ENCODE measurements at regions not wholly inside any gene's neighbourhood (a gene's known extent, or its start where the extent isn't known, plus 50 kb on each side); places are given as distances from the start of the nearest gene placed in this dataset.
"Not testable (repeated sequence)": the region's sequence is repeated elsewhere in the genome, so short reads cannot be mapped to it uniquely, and the experiment has no call there.

DNA sequence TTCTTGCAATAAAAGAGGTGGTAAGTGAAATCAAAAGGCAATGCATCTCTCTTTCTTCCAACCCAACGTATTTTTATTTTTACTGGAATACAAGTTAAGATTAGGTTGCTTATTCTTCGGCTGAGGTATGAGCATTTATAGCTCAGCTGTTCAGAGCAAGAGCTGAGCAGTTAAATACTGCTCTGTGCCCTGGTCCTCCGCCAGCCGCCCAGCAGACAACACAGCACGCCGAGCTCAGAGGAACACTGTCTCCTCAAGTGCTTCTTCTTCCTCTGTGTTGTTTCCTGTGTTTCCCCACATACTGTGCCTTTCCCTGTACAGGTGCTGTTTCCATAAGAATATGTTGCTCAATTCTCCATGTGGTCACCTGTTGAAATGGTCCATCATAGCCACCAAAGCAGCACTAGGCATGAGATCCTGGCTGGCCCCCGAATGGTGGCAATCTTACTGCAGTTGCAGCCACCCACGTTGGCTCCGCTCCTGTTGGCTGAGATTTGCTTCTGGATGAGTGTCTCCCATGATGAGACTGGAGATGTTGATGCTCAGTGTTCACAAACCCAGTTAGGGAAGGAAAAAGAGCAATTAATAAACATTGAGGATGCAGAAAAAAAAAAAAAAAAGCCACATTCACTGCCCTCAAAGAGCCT, 515.3 kb downstream of the GRIN2A start:
- Histone ChIP-seq H3K27ac (ENCODE audit: low read depth, low read length) (no peak overlapping the region), H3K4me3 (ENCODE audit: insufficient read depth, low read length, poor library complexity, severe bottlenecking) (no peak overlapping the region), H3F3A (ENCODE audit: insufficient read depth) (no peaks in the 10 kb centered on the region), H3K9me3 (ENCODE audit: insufficient read depth, low read length) (no peaks in the 10 kb centered on the region), H3K4me2 (ENCODE audit: low read depth, low read length, poor library complexity, severe bottlenecking) (no peak overlapping the region), H3K79me2 (ENCODE audit: insufficient read depth, low read length) (no peaks in the 10 kb centered on the region), H2AFZ (ENCODE audit: low read depth, low read length, severe bottlenecking) (no peak overlapping the region), H4K20me1 (ENCODE audit: low read depth, low read length) (no peaks in the 10 kb centered on the region), H3K9ac (ENCODE audit: low read length) (no peak overlapping the region), H3K9me2 (replicated peaks; ENCODE audit: insufficient read depth, low read length) (no peaks in the 10 kb centered on the region), H3K27me3 (ENCODE audit: low read length) (no peaks in the 10 kb centered on the region), H3K36me3 (ENCODE audit: low read length) (no peaks in the 10 kb centered on the region)
- no peak for TF ChIP-seq EZH2phosphoT487 (conservative IDR thresholded peaks at IDR 0.05; ENCODE audit: low read length)
- TF ChIP-seq, protein P1, sequence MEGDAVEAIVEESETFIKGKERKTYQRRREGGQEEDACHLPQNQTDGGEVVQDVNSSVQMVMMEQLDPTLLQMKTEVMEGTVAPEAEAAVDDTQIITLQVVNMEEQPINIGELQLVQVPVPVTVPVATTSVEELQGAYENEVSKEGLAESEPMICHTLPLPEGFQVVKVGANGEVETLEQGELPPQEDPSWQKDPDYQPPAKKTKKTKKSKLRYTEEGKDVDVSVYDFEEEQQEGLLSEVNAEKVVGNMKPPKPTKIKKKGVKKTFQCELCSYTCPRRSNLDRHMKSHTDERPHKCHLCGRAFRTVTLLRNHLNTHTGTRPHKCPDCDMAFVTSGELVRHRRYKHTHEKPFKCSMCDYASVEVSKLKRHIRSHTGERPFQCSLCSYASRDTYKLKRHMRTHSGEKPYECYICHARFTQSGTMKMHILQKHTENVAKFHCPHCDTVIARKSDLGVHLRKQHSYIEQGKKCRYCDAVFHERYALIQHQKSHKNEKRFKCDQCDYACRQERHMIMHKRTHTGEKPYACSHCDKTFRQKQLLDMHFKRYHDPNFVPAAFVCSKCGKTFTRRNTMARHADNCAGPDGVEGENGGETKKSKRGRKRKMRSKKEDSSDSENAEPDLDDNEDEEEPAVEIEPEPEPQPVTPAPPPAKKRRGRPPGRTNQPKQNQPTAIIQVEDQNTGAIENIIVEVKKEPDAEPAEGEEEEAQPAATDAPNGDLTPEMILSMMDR (IDR thresholded peaks at IDR 0.05; ENCODE audit: insufficient read depth, low read length, poor library complexity, severe bottlenecking) = no peak

DNA sequence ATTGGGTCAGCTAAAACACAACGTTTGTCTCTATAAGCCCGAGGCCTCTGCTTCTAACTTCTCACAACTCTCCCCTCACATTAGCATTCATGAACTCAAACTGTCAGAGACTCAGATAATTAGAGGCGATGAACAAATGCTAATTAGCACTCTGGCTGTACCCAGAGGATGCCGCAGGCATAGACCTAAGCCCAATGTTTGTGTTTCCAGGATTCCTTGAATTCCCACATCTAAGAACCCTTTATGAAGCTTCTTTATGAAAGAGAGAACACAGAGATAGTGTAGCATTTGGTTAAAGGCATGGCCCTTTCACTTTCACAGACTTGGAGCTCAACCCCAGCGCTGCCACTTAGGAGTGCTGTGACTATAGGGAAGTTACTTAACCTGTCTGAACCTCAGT, 512.2 kb downstream of the GRIN2A start:
- no peaks in the 10 kb centered on the region for H3K27me3 ChIP-seq (ENCODE audit: low read length)
- H4K20me1 ChIP-seq (ENCODE audit: low read depth, low read length) = no peaks in the 10 kb centered on the region
- TF ChIP-seq EZH2phosphoT487 (conservative IDR thresholded peaks at IDR 0.05; ENCODE audit: low read length) = no peak
- TF ChIP-seq, protein P1 (IDR thresholded peaks at IDR 0.05; ENCODE audit: insufficient read depth, low read length, poor library complexity, severe bottlenecking) = no peak
- H3K4me3 ChIP-seq (ENCODE audit: insufficient read depth, low read length, poor library complexity, severe bottlenecking) = no peak overlapping the region
- H3K27ac ChIP-seq (ENCODE audit: low read depth, low read length) = no peak overlapping the region
- H3K9me3 ChIP-seq (ENCODE audit: insufficient read depth, low read length) = no peaks in the 10 kb centered on the region
- H3F3A ChIP-seq (ENCODE audit: insufficient read depth) = no peaks in the 10 kb centered on the region
- H3K9ac ChIP-seq (ENCODE audit: low read length) = no peak overlapping the region
- no peaks in the 10 kb centered on the region for H3K36me3 ChIP-seq (ENCODE audit: low read length)
- no peak overlapping the region for H2AFZ ChIP-seq (ENCODE audit: low read depth, low read length, severe bottlenecking)
- H3K9me2 ChIP-seq (replicated peaks; ENCODE audit: insufficient read depth, low read length) = no peaks in the 10 kb centered on the region
- no peaks in the 10 kb centered on the region for H3K79me2 ChIP-seq (ENCODE audit: insufficient read depth, low read length)
- H3K4me2 ChIP-seq (ENCODE audit: low read depth, low read length, poor library complexity, severe bottlenecking) = no peak overlapping the region

DNA sequence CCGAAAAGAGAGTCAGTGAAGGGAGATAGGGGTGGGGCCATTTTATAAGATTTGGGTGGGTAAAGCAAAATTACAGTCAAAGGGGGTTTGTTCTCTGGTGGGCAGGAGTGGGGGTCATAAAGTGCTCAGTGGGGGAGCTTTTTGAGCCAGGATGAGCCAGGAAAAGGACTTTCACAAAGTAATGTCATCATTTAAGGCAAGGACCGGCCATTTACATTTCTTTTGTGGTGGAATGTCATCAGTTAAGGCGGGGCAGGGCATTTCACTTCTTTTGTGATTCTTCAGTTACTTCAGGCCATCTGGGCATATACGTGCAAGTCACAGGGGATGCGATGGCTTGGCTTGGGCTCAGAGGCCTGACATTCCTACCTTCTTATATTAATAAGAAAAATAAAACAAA, 511.6 kb downstream of the GRIN2A start:
- not testable (repeated sequence) for H3K9ac ChIP-seq (ENCODE audit: low read length); H2AFZ ChIP-seq (ENCODE audit: low read depth, low read length, severe bottlenecking); H3K4me3 ChIP-seq (ENCODE audit: insufficient read depth, low read length, poor library complexity, severe bottlenecking); H3K36me3 ChIP-seq (ENCODE audit: low read length); H3F3A ChIP-seq (ENCODE audit: insufficient read depth); H3K79me2 ChIP-seq (ENCODE audit: insufficient read depth, low read length); H3K9me3 ChIP-seq (ENCODE audit: insufficient read depth, low read length); H3K9me2 ChIP-seq (replicated peaks; ENCODE audit: insufficient read depth, low read length); H3K27me3 ChIP-seq (ENCODE audit: low read length); H3K27ac ChIP-seq (ENCODE audit: low read depth, low read length); H4K20me1 ChIP-seq (ENCODE audit: low read depth, low read length); H3K4me2 ChIP-seq (ENCODE audit: low read depth, low read length, poor library complexity, severe bottlenecking)

DNA sequence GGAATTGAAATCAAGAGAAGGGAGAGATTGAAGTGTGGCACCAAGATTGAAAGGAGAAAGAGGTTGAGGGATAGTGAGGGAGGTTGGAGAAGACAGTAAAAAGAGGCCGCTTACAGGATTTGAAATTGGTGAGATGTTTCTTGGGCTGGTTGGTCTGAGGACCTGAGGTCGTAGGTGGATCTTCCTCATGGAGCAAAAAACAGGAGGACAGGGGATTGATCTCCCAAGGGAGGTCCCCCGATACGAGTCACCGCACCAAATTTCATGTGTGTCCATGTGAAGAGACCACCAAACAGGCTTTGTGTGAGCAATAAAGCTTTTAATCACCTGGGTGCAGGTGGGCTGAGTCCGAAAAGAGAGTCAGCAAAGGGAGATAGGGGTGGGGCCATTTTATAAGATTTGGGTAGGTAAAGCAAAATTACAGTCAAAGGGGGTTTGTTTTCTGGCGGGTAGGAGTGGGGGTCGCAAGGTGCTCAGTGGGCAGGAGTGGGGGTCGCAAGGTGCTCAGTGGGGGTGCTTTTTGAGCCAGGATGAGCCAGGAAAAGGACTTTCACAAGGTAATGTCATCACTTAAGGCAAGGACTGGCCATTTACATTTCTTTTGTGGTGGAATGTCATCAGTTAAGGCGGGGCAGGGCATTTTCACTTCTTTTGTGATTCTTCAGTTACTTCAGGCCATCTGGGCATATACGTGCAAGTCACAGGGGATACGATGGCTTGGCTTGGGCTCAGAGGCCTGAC, 505.5 kb downstream of the GRIN2A start:
- not testable (repeated sequence) for H3K9ac ChIP-seq (ENCODE audit: low read length); H2AFZ ChIP-seq (ENCODE audit: low read depth, low read length, severe bottlenecking); H3K9me3 ChIP-seq (ENCODE audit: insufficient read depth, low read length); H3K4me2 ChIP-seq (ENCODE audit: low read depth, low read length, poor library complexity, severe bottlenecking); H3F3A ChIP-seq (ENCODE audit: insufficient read depth); H3K36me3 ChIP-seq (ENCODE audit: low read length); H3K27ac ChIP-seq (ENCODE audit: low read depth, low read length); H4K20me1 ChIP-seq (ENCODE audit: low read depth, low read length); H3K4me3 ChIP-seq (ENCODE audit: insufficient read depth, low read length, poor library complexity, severe bottlenecking); H3K79me2 ChIP-seq (ENCODE audit: insufficient read depth, low read length); H3K27me3 ChIP-seq (ENCODE audit: low read length); H3K9me2 ChIP-seq (replicated peaks; ENCODE audit: insufficient read depth, low read length)
